PC-9 (cell line): ENCODE measurements at regions not wholly inside any gene's neighbourhood (a gene's known extent, or its start where the extent isn't known, plus 50 kb on each side); places are given as distances from the start of the nearest gene placed in this dataset.
"Not testable (repeated sequence)": the region's sequence is repeated elsewhere in the genome, so short reads cannot be mapped to it uniquely, and the experiment has no call there.

ENCODE experiments used
- EZH2 ChIP-seq: fragments of 200-600 bp; sonication (generic); IDR thresholded peaks from 2 replicates; pipeline ENCODE4 v1.8.0; 2017; ENCODE audit warnings: antibody characterized with exemption, low read depth
- TF ChIP-seq, protein P1 (sequence below): fragments of 200-600 bp; sonication (generic); conservative IDR thresholded peaks from 2 replicates; pipeline ENCODE4 v1.6.1; 2017; ENCODE audit warnings: mixed run types, antibody characterized with exemption, mild to moderate bottlenecking, moderate library complexity

DNA sequence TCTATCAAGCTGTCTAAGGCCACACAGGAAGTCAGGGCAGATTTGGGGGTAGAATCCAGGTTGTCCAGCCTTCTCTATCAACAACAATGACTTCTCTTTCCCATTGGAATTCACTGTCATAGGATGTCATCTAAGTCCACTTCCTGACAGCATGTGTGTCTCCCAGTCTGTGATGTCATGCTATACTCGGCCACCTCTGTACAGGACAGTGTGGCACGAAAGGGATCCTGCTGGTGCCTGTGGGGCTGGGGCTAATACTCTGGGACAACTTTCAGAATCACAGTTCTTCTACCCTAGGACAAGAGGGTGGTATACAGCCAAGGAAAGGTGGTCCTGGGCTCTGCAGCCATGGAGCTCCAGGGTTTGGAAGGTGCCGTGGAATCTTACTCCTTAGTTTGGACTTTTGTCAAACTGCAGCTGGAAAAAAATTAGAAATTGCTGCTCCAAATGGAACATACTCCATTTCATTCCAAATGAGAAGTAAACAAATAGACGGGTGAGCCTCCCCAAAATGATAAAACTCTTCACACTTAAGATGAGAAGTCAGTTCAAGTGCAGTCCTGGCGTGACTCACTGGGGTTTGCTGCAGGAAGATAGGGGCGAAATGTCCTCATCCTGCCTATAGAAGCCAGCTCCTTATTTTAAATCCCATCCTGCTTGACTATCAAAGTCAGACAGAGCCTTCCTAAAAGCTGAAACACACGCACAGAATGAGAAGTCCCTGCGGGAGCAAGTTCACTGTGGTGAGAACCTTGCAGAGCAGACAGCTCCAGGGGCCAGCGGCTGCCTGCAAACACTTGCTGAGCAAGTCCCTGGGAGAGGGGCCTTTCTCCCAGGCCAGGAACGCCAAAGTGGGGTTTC lies 144.2 kb upstream of the PLGLB2 start:
- TF ChIP-seq, protein P1, sequence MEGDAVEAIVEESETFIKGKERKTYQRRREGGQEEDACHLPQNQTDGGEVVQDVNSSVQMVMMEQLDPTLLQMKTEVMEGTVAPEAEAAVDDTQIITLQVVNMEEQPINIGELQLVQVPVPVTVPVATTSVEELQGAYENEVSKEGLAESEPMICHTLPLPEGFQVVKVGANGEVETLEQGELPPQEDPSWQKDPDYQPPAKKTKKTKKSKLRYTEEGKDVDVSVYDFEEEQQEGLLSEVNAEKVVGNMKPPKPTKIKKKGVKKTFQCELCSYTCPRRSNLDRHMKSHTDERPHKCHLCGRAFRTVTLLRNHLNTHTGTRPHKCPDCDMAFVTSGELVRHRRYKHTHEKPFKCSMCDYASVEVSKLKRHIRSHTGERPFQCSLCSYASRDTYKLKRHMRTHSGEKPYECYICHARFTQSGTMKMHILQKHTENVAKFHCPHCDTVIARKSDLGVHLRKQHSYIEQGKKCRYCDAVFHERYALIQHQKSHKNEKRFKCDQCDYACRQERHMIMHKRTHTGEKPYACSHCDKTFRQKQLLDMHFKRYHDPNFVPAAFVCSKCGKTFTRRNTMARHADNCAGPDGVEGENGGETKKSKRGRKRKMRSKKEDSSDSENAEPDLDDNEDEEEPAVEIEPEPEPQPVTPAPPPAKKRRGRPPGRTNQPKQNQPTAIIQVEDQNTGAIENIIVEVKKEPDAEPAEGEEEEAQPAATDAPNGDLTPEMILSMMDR = not testable (repeated sequence)
- not testable (repeated sequence) for TF ChIP-seq EZH2
